ENCODE measurements at regions not wholly inside any gene's neighbourhood (a gene's known extent, or its start where the extent isn't known, plus 50 kb on each side); places are given as distances from the start of the nearest gene placed in this dataset.

- Histone ChIP-seq H3K27ac (ENCODE audit: low read depth, low read length) (no peak overlapping the region), H3K79me1 (ENCODE audit: low read length) (no peaks in the 10 kb centered on the region), H2BK5ac (ENCODE audit: low read length) (no peak overlapping the region), H3K4me2 (ENCODE audit: low read length) (no peak overlapping the region), H2BK120ac (ENCODE audit: low read depth, low read length) (no peak overlapping the region), H4K8ac (ENCODE audit: low read depth, low read length) (no peak overlapping the region), H3K4me3 (ENCODE audit: low read length) (no peak overlapping the region), H2BK15ac (replicated peaks; ENCODE audit: low read depth) (no peak overlapping the region), H3K27me3 (ENCODE audit: insufficient read depth, low read length, poor library complexity) (no peaks in the 10 kb centered on the region), H3K18ac (ENCODE audit: low read length) (no peak overlapping the region), H3K4ac (ENCODE audit: low read depth, low read length) (no peak overlapping the region), H3K9ac (ENCODE audit: low read length) (no peak overlapping the region), H3K36me3 (ENCODE audit: control insufficient read depth, insufficient read depth, low read length) (no peaks in the 10 kb centered on the region), H3K4me1 (ENCODE audit: control insufficient read depth, low read depth, low read length) (no peaks in the 10 kb centered on the region), H3K23ac (ENCODE audit: low read length) (no peak overlapping the region), H3K79me2 (ENCODE audit: control insufficient read depth, insufficient read depth, low read length) (no peaks in the 10 kb centered on the region), H4K5ac (ENCODE audit: low read length) (no peak overlapping the region), H2AK5ac (ENCODE audit: low read length) (no peak overlapping the region), H3K56ac (ENCODE audit: low read length) (no peak overlapping the region)
- WGBS (ENCODE audit: extremely low coverage, insufficient coverage, low lambda C conversion rate) = no CpG with 5 or more reads among the region's 1 CpG
- no peak for DNase-seq
Measured at GRCh38 chr13:65594298-65594781, 1635.8 kb downstream of the PCDH9 start.

GRCh38 chr13:65593298-65593874, 1636.8 kb downstream of the PCDH9 start:
- Histone ChIP-seq H3K56ac (ENCODE audit: low read length) (no peak overlapping the region), H3K4me1 (ENCODE audit: control insufficient read depth, low read depth, low read length) (no peaks in the 10 kb centered on the region), H2BK15ac (replicated peaks; ENCODE audit: low read depth) (no peak overlapping the region), H3K27me3 (ENCODE audit: insufficient read depth, low read length, poor library complexity) (no peaks in the 10 kb centered on the region), H3K18ac (ENCODE audit: low read length) (no peak overlapping the region), H3K79me1 (ENCODE audit: low read length) (no peaks in the 10 kb centered on the region), H3K23ac (ENCODE audit: low read length) (no peak overlapping the region), H2BK120ac (ENCODE audit: low read depth, low read length) (no peak overlapping the region), H4K5ac (ENCODE audit: low read length) (no peak overlapping the region), H3K4me3 (ENCODE audit: low read length) (no peak overlapping the region), H4K8ac (ENCODE audit: low read depth, low read length) (no peak overlapping the region), H3K79me2 (ENCODE audit: control insufficient read depth, insufficient read depth, low read length) (no peaks in the 10 kb centered on the region), H3K36me3 (ENCODE audit: control insufficient read depth, insufficient read depth, low read length) (no peaks in the 10 kb centered on the region), H2BK5ac (ENCODE audit: low read length) (no peak overlapping the region), H3K4ac (ENCODE audit: low read depth, low read length) (no peak overlapping the region), H3K27ac (ENCODE audit: low read depth, low read length) (no peak overlapping the region), H3K9ac (ENCODE audit: low read length) (no peak overlapping the region), H2AK5ac (ENCODE audit: low read length) (no peak overlapping the region), H3K4me2 (ENCODE audit: low read length) (no peak overlapping the region)
- WGBS (ENCODE audit: extremely low coverage, insufficient coverage, low lambda C conversion rate) = no CpG with 5 or more reads among the region's 2 CpGs
- no peak for DNase-seq

GRCh38 chr13:65592731-65593130, 1637.4 kb downstream of the PCDH9 start:
- H3K4me3 ChIP-seq (ENCODE audit: low read length) = no peak overlapping the region
- H3K27ac ChIP-seq (ENCODE audit: low read depth, low read length) = no peak overlapping the region
- no peak overlapping the region for H3K18ac ChIP-seq (ENCODE audit: low read length)
- H4K8ac ChIP-seq (ENCODE audit: low read depth, low read length) = peak overlapping the region; percentile 76
- no peak overlapping the region for H2BK5ac ChIP-seq (ENCODE audit: low read length)
- WGBS (ENCODE audit: extremely low coverage, insufficient coverage, low lambda C conversion rate) = no CpG with 5 or more reads among the region's 1 CpG
- no peaks in the 10 kb centered on the region for H3K79me1 ChIP-seq (ENCODE audit: low read length)
- no peaks in the 10 kb centered on the region for H3K27me3 ChIP-seq (ENCODE audit: insufficient read depth, low read length, poor library complexity)
- H3K79me2 ChIP-seq (ENCODE audit: control insufficient read depth, insufficient read depth, low read length) = no peaks in the 10 kb centered on the region
- H2AK5ac ChIP-seq (ENCODE audit: low read length) = no peak overlapping the region
- no peak overlapping the region for H3K9ac ChIP-seq (ENCODE audit: low read length)
- H2BK120ac ChIP-seq (ENCODE audit: low read depth, low read length) = no peak overlapping the region
- no peak overlapping the region for H4K5ac ChIP-seq (ENCODE audit: low read length)
- no peak for DNase-seq
- no peak overlapping the region for H3K23ac ChIP-seq (ENCODE audit: low read length)
- no peaks in the 10 kb centered on the region for H3K4me1 ChIP-seq (ENCODE audit: control insufficient read depth, low read depth, low read length)
- H2BK15ac ChIP-seq (replicated peaks; ENCODE audit: low read depth) = no peak overlapping the region
- H3K36me3 ChIP-seq (ENCODE audit: control insufficient read depth, insufficient read depth, low read length) = no peaks in the 10 kb centered on the region
- no peak overlapping the region for H3K56ac ChIP-seq (ENCODE audit: low read length)
- no peak overlapping the region for H3K4ac ChIP-seq (ENCODE audit: low read depth, low read length)
- no peak overlapping the region for H3K4me2 ChIP-seq (ENCODE audit: low read length)

GRCh38 chr13:65585346-65585745, 1644.8 kb downstream of the PCDH9 start:
- H3K18ac ChIP-seq (ENCODE audit: low read length) = peak overlapping the region; percentile 78
- H3K4ac ChIP-seq (ENCODE audit: low read depth, low read length) = peak overlapping the region; percentile 73
- H2AK5ac ChIP-seq (ENCODE audit: low read length) = no peak overlapping the region
- no peak overlapping the region for H3K4me2 ChIP-seq (ENCODE audit: low read length)
- no peak overlapping the region for H3K9ac ChIP-seq (ENCODE audit: low read length)
- no peak overlapping the region for H3K27ac ChIP-seq (ENCODE audit: low read depth, low read length)
- WGBS (ENCODE audit: extremely low coverage, insufficient coverage, low lambda C conversion rate) = no CpG with 5 or more reads among the region's 10 CpGs
- H3K4me3 ChIP-seq (ENCODE audit: low read length) = no peak overlapping the region
- no peak overlapping the region for H2BK15ac ChIP-seq (replicated peaks; ENCODE audit: low read depth)
- H3K56ac ChIP-seq (ENCODE audit: low read length) = peak overlapping the region; percentile 46
- DNase-seq = no peak
- H3K4me1 ChIP-seq (ENCODE audit: control insufficient read depth, low read depth, low read length) = peaks cover 2% of the 10 kb centered on the region
- peak overlapping the region; percentile 39 for H2BK5ac ChIP-seq (ENCODE audit: low read length)
- H3K23ac ChIP-seq (ENCODE audit: low read length) = no peak overlapping the region
- H3K79me1 ChIP-seq (ENCODE audit: low read length) = no peaks in the 10 kb centered on the region
- no peaks in the 10 kb centered on the region for H3K79me2 ChIP-seq (ENCODE audit: control insufficient read depth, insufficient read depth, low read length)
- H4K8ac ChIP-seq (ENCODE audit: low read depth, low read length) = no peak overlapping the region
- H4K5ac ChIP-seq (ENCODE audit: low read length) = no peak overlapping the region
- no peaks in the 10 kb centered on the region for H3K27me3 ChIP-seq (ENCODE audit: insufficient read depth, low read length, poor library complexity)
- H2BK120ac ChIP-seq (ENCODE audit: low read depth, low read length) = peak overlapping the region; percentile 33
- no peaks in the 10 kb centered on the region for H3K36me3 ChIP-seq (ENCODE audit: control insufficient read depth, insufficient read depth, low read length)

- H3K18ac ChIP-seq (ENCODE audit: low read length) = peak overlapping the region; percentile 60
- H2BK120ac ChIP-seq (ENCODE audit: low read depth, low read length) = no peak overlapping the region
- no peak overlapping the region for H3K9ac ChIP-seq (ENCODE audit: low read length)
- no peak overlapping the region for H2BK15ac ChIP-seq (replicated peaks; ENCODE audit: low read depth)
- no peaks in the 10 kb centered on the region for H3K36me3 ChIP-seq (ENCODE audit: control insufficient read depth, insufficient read depth, low read length)
- no peak overlapping the region for H4K8ac ChIP-seq (ENCODE audit: low read depth, low read length)
- H3K27ac ChIP-seq (ENCODE audit: low read depth, low read length) = peak overlapping the region; percentile 60
- H3K27me3 ChIP-seq (ENCODE audit: insufficient read depth, low read length, poor library complexity) = no peaks in the 10 kb centered on the region
- H3K4me2 ChIP-seq (ENCODE audit: low read length) = no peak overlapping the region
- H3K23ac ChIP-seq (ENCODE audit: low read length) = no peak overlapping the region
- H2AK5ac ChIP-seq (ENCODE audit: low read length) = no peak overlapping the region
- no peaks in the 10 kb centered on the region for H3K79me2 ChIP-seq (ENCODE audit: control insufficient read depth, insufficient read depth, low read length)
- no peak overlapping the region for H3K4ac ChIP-seq (ENCODE audit: low read depth, low read length)
- WGBS (ENCODE audit: extremely low coverage, insufficient coverage, low lambda C conversion rate) = no CpG with 5 or more reads among the region's 2 CpGs
- H3K56ac ChIP-seq (ENCODE audit: low read length) = no peak overlapping the region
- peaks cover 2% of the 10 kb centered on the region for H3K4me1 ChIP-seq (ENCODE audit: control insufficient read depth, low read depth, low read length)
- no peak overlapping the region for H3K4me3 ChIP-seq (ENCODE audit: low read length)
- H4K5ac ChIP-seq (ENCODE audit: low read length) = no peak overlapping the region
- H3K79me1 ChIP-seq (ENCODE audit: low read length) = no peaks in the 10 kb centered on the region
- no peak overlapping the region for H2BK5ac ChIP-seq (ENCODE audit: low read length)
- DNase-seq = peak; percentile 97
Measured at GRCh38 chr13:65584126-65584525, 1646.0 kb downstream of the PCDH9 start.

GRCh38 chr13:65582160-65582559, 1648.0 kb downstream of the PCDH9 start:
- Histone ChIP-seq H3K4me3 (ENCODE audit: low read length) (no peak overlapping the region), H2BK120ac (ENCODE audit: low read depth, low read length) (peak overlapping the region; percentile 98), H3K27ac (ENCODE audit: low read depth, low read length) (peak overlapping the region; percentile 83), H4K5ac (ENCODE audit: low read length) (no peak overlapping the region), H3K56ac (ENCODE audit: low read length) (peak overlapping the region; percentile 50), H2AK5ac (ENCODE audit: low read length) (no peak overlapping the region), H3K36me3 (ENCODE audit: control insufficient read depth, insufficient read depth, low read length) (no peaks in the 10 kb centered on the region), H3K79me1 (ENCODE audit: low read length) (no peaks in the 10 kb centered on the region), H2BK5ac (ENCODE audit: low read length) (peak overlapping the region; percentile 77), H3K18ac (ENCODE audit: low read length) (peak overlapping the region; percentile 61), H3K23ac (ENCODE audit: low read length) (no peak overlapping the region), H3K79me2 (ENCODE audit: control insufficient read depth, insufficient read depth, low read length) (no peaks in the 10 kb centered on the region), H2BK15ac (replicated peaks; ENCODE audit: low read depth) (peak overlapping the region; percentile 97), H3K9ac (ENCODE audit: low read length) (no peak overlapping the region), H4K8ac (ENCODE audit: low read depth, low read length) (no peak overlapping the region), H3K4ac (ENCODE audit: low read depth, low read length) (peak overlapping the region; percentile 87), H3K27me3 (ENCODE audit: insufficient read depth, low read length, poor library complexity) (no peaks in the 10 kb centered on the region), H3K4me1 (ENCODE audit: control insufficient read depth, low read depth, low read length) (peaks cover 2% of the 10 kb centered on the region), H3K4me2 (ENCODE audit: low read length) (no peak overlapping the region)
- peak; percentile 61 for DNase-seq
